ENCODE measurements at regions not wholly inside any gene's neighbourhood (a gene's known extent, or its start where the extent isn't known, plus 50 kb on each side); places are given as distances from the start of the nearest gene placed in this dataset.

DNA sequence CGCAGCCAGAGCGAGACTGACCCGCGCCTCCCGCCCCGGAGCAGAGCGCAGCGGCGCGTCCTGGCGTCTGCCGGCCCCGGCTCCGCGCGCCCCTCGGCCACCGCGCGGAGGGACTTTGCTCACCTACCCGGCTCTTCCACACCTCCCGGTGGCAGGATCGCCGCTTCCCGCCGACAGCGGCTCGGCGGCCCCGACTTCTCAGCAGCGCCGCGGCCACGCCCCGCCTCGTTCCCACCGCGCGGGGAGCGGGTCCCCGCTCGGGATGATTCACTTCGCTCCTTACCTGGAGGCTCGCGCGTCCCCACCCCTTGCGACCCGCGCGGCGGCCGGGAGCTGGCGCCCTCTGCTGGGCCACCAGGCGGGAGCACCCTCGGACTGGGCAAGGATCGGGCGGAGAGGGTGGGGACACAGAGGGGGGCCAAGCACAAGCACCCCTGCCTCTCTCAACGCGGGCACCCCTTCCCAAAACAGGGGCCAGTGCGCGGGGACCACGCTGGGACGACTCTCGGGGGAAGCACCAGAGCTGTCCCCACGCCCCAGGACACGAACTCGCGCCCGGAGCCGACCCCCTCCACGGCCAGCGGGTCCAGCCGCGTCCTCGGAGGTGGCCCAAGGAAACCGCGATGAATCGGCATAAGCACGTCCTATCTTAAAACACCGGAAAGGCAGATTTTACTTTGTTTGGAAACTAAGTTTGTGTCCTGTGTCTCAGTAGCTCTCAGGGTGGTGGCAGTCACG, 101.0 kb upstream of the SVIL start (continued):
- TF ChIP-seq MZF1 (tag by site-specific recombination; IDR thresholded peaks at IDR 0.05; ENCODE audit: borderline replicate concordance) (peak; percentile 60), ZNF610 (tag by site-specific recombination; IDR thresholded peaks at IDR 0.05; ENCODE audit: borderline replicate concordance) (peak; percentile 32; the same call in 1 of the 2 replicates), ZNF747 (tag by site-specific recombination; IDR thresholded peaks at IDR 0.05) (no peak)
- TF ChIP-seq, protein P1, sequence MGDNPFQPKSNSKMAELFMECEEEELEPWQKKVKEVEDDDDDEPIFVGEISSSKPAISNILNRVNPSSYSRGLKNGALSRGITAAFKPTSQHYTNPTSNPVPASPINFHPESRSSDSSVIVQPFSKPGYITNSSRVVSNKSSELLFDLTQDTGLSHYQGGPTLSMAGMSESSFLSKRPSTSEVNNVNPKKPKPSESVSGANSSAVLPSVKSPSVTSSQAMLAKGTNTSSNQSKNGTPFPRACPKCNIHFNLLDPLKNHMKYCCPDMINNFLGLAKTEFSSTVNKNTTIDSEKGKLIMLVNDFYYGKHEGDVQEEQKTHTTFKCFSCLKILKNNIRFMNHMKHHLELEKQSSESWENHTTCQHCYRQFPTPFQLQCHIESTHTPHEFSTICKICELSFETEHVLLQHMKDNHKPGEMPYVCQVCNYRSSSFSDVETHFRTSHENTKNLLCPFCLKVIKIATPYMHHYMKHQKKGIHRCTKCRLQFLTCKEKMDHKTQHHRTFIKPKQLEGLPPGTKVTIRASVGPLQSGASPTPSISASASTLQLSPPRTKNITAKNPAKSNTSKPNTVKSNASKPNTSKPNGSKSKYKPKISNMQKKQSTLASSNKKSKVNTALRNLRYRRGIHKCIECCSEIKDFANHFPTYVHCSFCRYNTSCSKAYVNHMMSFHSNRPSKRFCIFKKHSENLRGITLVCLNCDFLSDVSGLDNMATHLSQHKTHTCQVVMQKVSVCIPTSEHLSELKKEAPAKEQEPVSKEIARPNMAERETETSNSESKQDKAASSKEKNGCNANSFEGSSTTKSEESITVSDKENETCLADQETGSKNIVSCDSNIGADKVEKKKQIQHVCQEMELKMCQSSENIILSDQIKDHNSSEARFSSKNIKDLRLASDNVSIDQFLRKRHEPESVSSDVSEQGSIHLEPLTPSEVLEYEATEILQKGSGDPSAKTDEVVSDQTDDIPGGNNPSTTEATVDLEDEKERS (tag by site-specific recombination; IDR thresholded peaks at IDR 0.05) = no peak

DNA sequence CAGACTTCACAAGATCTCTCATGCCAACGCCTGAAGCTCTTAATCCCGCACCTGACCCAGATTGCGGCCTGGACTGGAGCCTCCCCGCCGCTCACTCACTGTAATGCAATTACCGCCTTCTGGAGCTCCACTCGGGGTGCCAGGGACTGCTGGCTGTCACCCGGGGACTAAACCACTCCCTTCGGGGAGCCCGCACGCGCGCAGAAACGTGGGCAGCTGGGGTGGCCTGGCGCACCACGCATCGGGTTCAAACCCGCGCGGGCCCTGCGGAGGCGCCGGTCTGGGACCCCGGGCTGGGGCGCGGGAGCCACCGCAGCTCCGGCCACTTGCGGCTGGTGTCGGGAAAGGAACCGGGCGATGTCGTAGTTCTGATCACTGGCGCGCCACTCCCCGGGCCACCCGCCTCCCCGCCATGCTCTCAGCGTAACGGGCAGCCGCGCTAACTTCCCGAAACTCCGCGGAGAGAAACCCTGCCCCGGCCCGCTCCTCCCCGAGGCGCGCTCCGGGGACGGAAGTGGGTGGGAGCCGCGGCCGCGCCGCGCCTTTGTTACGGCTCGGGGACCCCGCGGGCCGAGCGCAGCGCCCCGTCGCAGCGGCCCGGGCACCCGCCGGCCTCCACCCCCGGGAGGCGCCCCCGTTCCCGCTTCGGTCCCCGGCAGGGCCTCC, 100.3 kb upstream of the SVIL start:
- Histone ChIP-seq H3K27ac (ENCODE audit: extremely low read depth, low read depth, low read length) (peak overlapping the region; percentile 96), H3K4me1 (ENCODE audit: control insufficient read depth, insufficient read depth, low read length) (peaks cover 17% of the 10 kb centered on the region; the same call in 1 of the 2 replicates), H3K4me3 (ENCODE audit: low read depth, low read length) (peak overlapping the region; percentile 68), H3K9me3 (ENCODE audit: control insufficient read depth, insufficient read depth, low read depth, low read length) (no peaks in the 10 kb centered on the region), H3K36me3 (ENCODE audit: control insufficient read depth in 2 of 2, insufficient read depth in 1 of 2, low read length in 2 of 2) (no peaks in the 10 kb centered on the region; a peak in 1 of 3 replicates)
- ChIA-PET CTCF (interaction anchor here (0.6 to 1.0 kb wide), 6 partner anchors 33 to 210 kb away, joined by 3 to 5 read pairs (median 3); no protein-coding TSS in a partner anchor), POLR2A (no interaction called here)
- peak; percentile 33; the same call in 1 of the 2 replicates for TF ChIP-seq ZNF600 (tag by site-specific recombination; IDR thresholded peaks at IDR 0.05)
- TF ChIP-seq, protein P2, sequence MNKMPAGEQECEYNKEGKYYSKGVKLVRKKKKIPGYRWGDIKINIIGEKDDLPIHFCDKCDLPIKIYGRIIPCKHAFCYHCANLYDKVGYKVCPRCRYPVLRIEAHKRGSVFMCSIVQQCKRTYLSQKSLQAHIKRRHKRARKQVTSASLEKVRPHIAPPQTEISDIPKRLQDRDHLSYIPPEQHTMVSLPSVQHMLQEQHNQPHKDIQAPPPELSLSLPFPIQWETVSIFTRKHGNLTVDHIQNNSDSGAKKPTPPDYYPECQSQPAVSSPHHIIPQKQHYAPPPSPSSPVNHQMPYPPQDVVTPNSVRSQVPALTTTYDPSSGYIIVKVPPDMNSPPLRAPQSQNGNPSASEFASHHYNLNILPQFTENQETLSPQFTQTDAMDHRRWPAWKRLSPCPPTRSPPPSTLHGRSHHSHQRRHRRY (tag by site-specific recombination; IDR thresholded peaks at IDR 0.05) = no peak
- no peak for TF ChIP-seq ZNF174 (tag by site-specific recombination; IDR thresholded peaks at IDR 0.05)
- TF ChIP-seq, protein P3, sequence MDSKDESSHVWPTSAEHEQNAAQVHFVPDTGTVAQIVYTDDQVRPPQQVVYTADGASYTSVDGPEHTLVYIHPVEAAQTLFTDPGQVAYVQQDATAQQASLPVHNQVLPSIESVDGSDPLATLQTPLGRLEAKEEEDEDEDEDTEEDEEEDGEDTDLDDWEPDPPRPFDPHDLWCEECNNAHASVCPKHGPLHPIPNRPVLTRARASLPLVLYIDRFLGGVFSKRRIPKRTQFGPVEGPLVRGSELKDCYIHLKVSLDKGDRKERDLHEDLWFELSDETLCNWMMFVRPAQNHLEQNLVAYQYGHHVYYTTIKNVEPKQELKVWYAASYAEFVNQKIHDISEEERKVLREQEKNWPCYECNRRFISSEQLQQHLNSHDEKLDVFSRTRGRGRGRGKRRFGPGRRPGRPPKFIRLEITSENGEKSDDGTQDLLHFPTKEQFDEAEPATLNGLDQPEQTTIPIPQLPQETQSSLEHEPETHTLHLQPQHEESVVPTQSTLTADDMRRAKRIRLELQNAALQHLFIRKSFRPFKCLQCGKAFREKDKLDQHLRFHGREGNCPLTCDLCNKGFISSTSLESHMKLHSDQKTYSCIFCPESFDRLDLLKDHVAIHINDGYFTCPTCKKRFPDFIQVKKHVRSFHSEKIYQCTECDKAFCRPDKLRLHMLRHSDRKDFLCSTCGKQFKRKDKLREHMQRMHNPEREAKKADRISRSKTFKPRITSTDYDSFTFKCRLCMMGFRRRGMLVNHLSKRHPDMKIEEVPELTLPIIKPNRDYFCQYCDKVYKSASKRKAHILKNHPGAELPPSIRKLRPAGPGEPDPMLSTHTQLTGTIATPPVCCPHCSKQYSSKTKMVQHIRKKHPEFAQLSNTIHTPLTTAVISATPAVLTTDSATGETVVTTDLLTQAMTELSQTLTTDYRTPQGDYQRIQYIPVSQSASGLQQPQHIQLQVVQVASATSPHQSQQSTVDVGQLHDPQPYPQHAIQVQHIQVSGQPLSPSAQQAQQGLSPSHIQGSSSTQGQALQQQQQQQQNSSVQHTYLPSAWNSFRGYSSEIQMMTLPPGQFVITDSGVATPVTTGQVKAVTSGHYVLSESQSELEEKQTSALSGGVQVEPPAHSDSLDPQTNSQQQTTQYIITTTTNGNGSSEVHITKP (tag by site-specific recombination; IDR thresholded peaks at IDR 0.05) = peak; percentile 63
- TF ChIP-seq ZNF394 (tag by site-specific recombination; IDR thresholded peaks at IDR 0.05; ENCODE audit: borderline replicate concordance) = peak; percentile 11; the same call in 1 of the 2 replicates
- TF ChIP-seq KLF9 (tag by site-specific recombination; IDR thresholded peaks at IDR 0.05; ENCODE audit: low read depth) = no peak; the same call in 1 of the 2 replicates
- TF ChIP-seq, protein P4, sequence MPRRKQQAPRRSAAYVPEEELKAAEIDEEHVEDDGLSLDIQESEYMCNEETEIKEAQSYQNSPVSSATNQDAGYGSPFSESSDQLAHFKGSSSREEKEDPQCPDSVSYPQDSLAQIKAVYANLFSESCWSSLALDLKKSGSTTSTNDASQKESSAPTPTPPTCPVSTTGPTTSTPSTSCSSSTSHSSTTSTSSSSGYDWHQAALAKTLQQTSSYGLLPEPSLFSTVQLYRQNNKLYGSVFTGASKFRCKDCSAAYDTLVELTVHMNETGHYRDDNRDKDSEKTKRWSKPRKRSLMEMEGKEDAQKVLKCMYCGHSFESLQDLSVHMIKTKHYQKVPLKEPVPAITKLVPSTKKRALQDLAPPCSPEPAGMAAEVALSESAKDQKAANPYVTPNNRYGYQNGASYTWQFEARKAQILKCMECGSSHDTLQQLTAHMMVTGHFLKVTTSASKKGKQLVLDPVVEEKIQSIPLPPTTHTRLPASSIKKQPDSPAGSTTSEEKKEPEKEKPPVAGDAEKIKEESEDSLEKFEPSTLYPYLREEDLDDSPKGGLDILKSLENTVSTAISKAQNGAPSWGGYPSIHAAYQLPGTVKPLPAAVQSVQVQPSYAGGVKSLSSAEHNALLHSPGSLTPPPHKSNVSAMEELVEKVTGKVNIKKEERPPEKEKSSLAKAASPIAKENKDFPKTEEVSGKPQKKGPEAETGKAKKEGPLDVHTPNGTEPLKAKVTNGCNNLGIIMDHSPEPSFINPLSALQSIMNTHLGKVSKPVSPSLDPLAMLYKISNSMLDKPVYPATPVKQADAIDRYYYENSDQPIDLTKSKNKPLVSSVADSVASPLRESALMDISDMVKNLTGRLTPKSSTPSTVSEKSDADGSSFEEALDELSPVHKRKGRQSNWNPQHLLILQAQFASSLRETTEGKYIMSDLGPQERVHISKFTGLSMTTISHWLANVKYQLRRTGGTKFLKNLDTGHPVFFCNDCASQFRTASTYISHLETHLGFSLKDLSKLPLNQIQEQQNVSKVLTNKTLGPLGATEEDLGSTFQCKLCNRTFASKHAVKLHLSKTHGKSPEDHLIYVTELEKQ (tag by site-specific recombination; IDR thresholded peaks at IDR 0.05; ENCODE audit: borderline replicate concordance) = no peak
- peak; percentile 9; the same call in 1 of the 2 replicates for TF ChIP-seq GLIS2 (tag by site-specific recombination; IDR thresholded peaks at IDR 0.05)
- TF ChIP-seq ZNF623 (tag by site-specific recombination; IDR thresholded peaks at IDR 0.05) = no peak
- TF ChIP-seq BCL11A (tag by site-specific recombination; IDR thresholded peaks at IDR 0.05; ENCODE audit: low read depth) = no peak
- TF ChIP-seq, protein P5, sequence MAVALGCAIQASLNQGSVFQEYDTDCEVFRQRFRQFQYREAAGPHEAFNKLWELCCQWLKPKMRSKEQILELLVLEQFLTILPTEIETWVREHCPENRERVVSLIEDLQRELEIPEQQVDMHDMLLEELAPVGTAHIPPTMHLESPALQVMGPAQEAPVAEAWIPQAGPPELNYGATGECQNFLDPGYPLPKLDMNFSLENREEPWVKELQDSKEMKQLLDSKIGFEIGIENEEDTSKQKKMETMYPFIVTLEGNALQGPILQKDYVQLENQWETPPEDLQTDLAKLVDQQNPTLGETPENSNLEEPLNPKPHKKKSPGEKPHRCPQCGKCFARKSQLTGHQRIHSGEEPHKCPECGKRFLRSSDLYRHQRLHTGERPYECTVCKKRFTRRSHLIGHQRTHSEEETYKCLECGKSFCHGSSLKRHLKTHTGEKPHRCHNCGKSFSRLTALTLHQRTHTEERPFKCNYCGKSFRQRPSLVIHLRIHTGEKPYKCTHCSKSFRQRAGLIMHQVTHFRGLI (tag by site-specific recombination; IDR thresholded peaks at IDR 0.05) = peak; percentile 55
- no peak for TF ChIP-seq ZFP3 (tag by site-specific recombination; IDR thresholded peaks at IDR 0.05; ENCODE audit: low read depth)
- TF ChIP-seq, protein P6, sequence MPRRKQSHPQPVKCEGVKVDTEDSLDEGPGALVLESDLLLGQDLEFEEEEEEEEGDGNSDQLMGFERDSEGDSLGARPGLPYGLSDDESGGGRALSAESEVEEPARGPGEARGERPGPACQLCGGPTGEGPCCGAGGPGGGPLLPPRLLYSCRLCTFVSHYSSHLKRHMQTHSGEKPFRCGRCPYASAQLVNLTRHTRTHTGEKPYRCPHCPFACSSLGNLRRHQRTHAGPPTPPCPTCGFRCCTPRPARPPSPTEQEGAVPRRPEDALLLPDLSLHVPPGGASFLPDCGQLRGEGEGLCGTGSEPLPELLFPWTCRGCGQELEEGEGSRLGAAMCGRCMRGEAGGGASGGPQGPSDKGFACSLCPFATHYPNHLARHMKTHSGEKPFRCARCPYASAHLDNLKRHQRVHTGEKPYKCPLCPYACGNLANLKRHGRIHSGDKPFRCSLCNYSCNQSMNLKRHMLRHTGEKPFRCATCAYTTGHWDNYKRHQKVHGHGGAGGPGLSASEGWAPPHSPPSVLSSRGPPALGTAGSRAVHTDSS (tag by site-specific recombination; IDR thresholded peaks at IDR 0.05) = no peak
